Stimulated activated CD4-positive, alpha-beta T cell treated with anti-CD3 and anti-CD28 coated beads, Interleukin-2, amount 100 ng/mL, for 4 hours (primary cell): ENCODE measurements at regions not wholly inside any gene's neighbourhood (a gene's known extent, or its start where the extent isn't known, plus 50 kb on each side); places are given as distances from the start of the nearest gene placed in this dataset.

Experiments
- DNase-seq: peaks from one replicate; pipeline ENCODE4 v3.0.0-alpha.2; 2020; ENCODE audit warnings: low read depth

GRCh38 chr4:23401572-23401971 is 488.3 kb downstream of the PPARGC1A start:
- no peak for DNase-seq

- DNase-seq: no peak
These were observed 496.9 kb downstream of the PPARGC1A start for GRCh38 chr4:23392860-23393458.

GRCh38 chr4:23390246-23390645 is 499.6 kb downstream of the PPARGC1A start:
- DNase-seq: no peak

- no peak for DNase-seq
These were observed 501.0 kb downstream of the PPARGC1A start for GRCh38 chr4:23388699-23389395.

GRCh38 chr4:23388255-23388654 is 501.6 kb downstream of the PPARGC1A start:
- DNase-seq: no peak

- DNase-seq: no peak
These were observed 505.1 kb downstream of the PPARGC1A start for GRCh38 chr4:23384741-23385140.

GRCh38 chr4:23382879-23383278 is 507.0 kb downstream of the PPARGC1A start:
- DNase-seq: no peak

- no peak for DNase-seq
These were observed 515.6 kb downstream of the PPARGC1A start for GRCh38 chr4:23374259-23374658.

- peak; percentile 7 for DNase-seq
These were observed 516.6 kb downstream of the PPARGC1A start for GRCh38 chr4:23373261-23373660.

GRCh38 chr4:23371533-23371932 is 518.3 kb downstream of the PPARGC1A start:
- DNase-seq: no peak

GRCh38 chr4:23369331-23369730 is 520.5 kb downstream of the PPARGC1A start:
- no peak for DNase-seq

GRCh38 chr4:23368081-23368697 is 521.7 kb downstream of the PPARGC1A start:
- DNase-seq: no peak

GRCh38 chr4:23366557-23366906 is 523.3 kb downstream of the PPARGC1A start:
- DNase-seq: no peak

GRCh38 chr4:23365871-23366556 is 523.8 kb downstream of the PPARGC1A start:
- no peak for DNase-seq

- DNase-seq: no peak
These were observed 524.8 kb downstream of the PPARGC1A start for GRCh38 chr4:23365086-23365485.

GRCh38 chr4:23364167-23364566 is 525.7 kb downstream of the PPARGC1A start:
- no peak for DNase-seq

- no peak for DNase-seq
These were observed 528.4 kb downstream of the PPARGC1A start for GRCh38 chr4:23361453-23361852.

GRCh38 chr4:23360718-23361117 is 529.1 kb downstream of the PPARGC1A start:
- DNase-seq: no peak

GRCh38 chr4:23355258-23355657 is 534.6 kb downstream of the PPARGC1A start:
- DNase-seq: no peak

- DNase-seq: no peak
These were observed 536.6 kb downstream of the PPARGC1A start for GRCh38 chr4:23353200-23353599.

- DNase-seq: no peak
These were observed 540.9 kb downstream of the PPARGC1A start for GRCh38 chr4:23348789-23349498.

- DNase-seq: no peak
These were observed 552.6 kb downstream of the PPARGC1A start for GRCh38 chr4:23337292-23337691.
